ENCODE measurements at regions not wholly inside any gene's neighbourhood (a gene's known extent, or its start where the extent isn't known, plus 50 kb on each side); places are given as distances from the start of the nearest gene placed in this dataset.

GRCh38 chr11:95568281-95568680, 221.3 kb downstream of the FAM76B start:
- TF ChIP-seq NR1H2 (CRISPR knock-in tag; IDR thresholded peaks at IDR 0.05) (no peak), TEAD4 (CRISPR knock-in tag; IDR thresholded peaks at IDR 0.05) (no peak), ETV6 (CRISPR knock-in tag; IDR thresholded peaks at IDR 0.05) (no peak), CBFB (CRISPR knock-in tag; IDR thresholded peaks at IDR 0.05; ENCODE audit: low read depth) (no peak), GABPB1 (CRISPR knock-in tag; IDR thresholded peaks at IDR 0.05) (no peak), JAZF1 (CRISPR knock-in tag; IDR thresholded peaks at IDR 0.05) (no peak), TCF7 (CRISPR knock-in tag; IDR thresholded peaks at IDR 0.05; ENCODE audit: low read depth) (no peak), ZBTB43 (CRISPR knock-in tag; IDR thresholded peaks at IDR 0.05) (no peak), ZNF396 (CRISPR knock-in tag; IDR thresholded peaks at IDR 0.05; ENCODE audit: borderline replicate concordance) (no peak), ZNF317 (CRISPR knock-in tag; IDR thresholded peaks at IDR 0.05; ENCODE audit: borderline replicate concordance, low read depth) (no peak)
- TF ChIP-seq, protein P1, sequence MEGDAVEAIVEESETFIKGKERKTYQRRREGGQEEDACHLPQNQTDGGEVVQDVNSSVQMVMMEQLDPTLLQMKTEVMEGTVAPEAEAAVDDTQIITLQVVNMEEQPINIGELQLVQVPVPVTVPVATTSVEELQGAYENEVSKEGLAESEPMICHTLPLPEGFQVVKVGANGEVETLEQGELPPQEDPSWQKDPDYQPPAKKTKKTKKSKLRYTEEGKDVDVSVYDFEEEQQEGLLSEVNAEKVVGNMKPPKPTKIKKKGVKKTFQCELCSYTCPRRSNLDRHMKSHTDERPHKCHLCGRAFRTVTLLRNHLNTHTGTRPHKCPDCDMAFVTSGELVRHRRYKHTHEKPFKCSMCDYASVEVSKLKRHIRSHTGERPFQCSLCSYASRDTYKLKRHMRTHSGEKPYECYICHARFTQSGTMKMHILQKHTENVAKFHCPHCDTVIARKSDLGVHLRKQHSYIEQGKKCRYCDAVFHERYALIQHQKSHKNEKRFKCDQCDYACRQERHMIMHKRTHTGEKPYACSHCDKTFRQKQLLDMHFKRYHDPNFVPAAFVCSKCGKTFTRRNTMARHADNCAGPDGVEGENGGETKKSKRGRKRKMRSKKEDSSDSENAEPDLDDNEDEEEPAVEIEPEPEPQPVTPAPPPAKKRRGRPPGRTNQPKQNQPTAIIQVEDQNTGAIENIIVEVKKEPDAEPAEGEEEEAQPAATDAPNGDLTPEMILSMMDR (IDR thresholded peaks at IDR 0.05) = no peak
- TF ChIP-seq, protein P2, sequence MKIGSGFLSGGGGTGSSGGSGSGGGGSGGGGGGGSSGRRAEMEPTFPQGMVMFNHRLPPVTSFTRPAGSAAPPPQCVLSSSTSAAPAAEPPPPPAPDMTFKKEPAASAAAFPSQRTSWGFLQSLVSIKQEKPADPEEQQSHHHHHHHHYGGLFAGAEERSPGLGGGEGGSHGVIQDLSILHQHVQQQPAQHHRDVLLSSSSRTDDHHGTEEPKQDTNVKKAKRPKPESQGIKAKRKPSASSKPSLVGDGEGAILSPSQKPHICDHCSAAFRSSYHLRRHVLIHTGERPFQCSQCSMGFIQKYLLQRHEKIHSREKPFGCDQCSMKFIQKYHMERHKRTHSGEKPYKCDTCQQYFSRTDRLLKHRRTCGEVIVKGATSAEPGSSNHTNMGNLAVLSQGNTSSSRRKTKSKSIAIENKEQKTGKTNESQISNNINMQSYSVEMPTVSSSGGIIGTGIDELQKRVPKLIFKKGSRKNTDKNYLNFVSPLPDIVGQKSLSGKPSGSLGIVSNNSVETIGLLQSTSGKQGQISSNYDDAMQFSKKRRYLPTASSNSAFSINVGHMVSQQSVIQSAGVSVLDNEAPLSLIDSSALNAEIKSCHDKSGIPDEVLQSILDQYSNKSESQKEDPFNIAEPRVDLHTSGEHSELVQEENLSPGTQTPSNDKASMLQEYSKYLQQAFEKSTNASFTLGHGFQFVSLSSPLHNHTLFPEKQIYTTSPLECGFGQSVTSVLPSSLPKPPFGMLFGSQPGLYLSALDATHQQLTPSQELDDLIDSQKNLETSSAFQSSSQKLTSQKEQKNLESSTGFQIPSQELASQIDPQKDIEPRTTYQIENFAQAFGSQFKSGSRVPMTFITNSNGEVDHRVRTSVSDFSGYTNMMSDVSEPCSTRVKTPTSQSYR (CRISPR knock-in tag; IDR thresholded peaks at IDR 0.05) = no peak
- TF ChIP-seq, protein P3, sequence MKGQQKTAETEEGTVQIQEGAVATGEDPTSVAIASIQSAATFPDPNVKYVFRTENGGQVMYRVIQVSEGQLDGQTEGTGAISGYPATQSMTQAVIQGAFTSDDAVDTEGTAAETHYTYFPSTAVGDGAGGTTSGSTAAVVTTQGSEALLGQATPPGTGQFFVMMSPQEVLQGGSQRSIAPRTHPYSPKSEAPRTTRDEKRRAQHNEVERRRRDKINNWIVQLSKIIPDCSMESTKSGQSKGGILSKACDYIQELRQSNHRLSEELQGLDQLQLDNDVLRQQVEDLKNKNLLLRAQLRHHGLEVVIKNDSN (CRISPR knock-in tag; IDR thresholded peaks at IDR 0.05) = no peak

Measured in WTC11 (cell line).